K562 (cell line): ENCODE measurements at regions not wholly inside any gene's neighbourhood (a gene's known extent, or its start where the extent isn't known, plus 50 kb on each side); places are given as distances from the start of the nearest gene placed in this dataset.
A peak's percentile ranks its signal among the peaks of the same experiment; 100 is the strongest.

Source experiments
- BDP1 ChIP-seq: IDR thresholded peaks from 3 replicates; pipeline ENCODE4 v1.6.1; 2011; ENCODE audit not compliant: insufficient read length, insufficient read depth
- CHCHD3 ChIP-seq: fragments of 250-450 bp; sonication (Bioruptor Pico); IDR thresholded peaks from 2 replicates; pipeline ENCODE4 v2.1.2; 2022; ENCODE audit warnings: mild to moderate bottlenecking
- CHD1 ChIP-seq: fragments of 200-600 bp; sonication (generic); IDR thresholded peaks from one replicate; pipeline ENCODE4 v1.6.1; 2012; ENCODE audit warnings: mild to moderate bottlenecking, moderate library complexity, low read length, inconsistent platforms
- CTBP1 ChIP-seq: fragments of 450-650 bp; IDR thresholded peaks from 2 replicates; pipeline ENCODE4 v1.6.1; 2016; ENCODE audit warnings: borderline replicate concordance
- MCM5 ChIP-seq: fragments of 450-650 bp; IDR thresholded peaks from 2 replicates; pipeline ENCODE4 v1.6.1; 2016; ENCODE audit warnings: low read depth
- MECOM ChIP-seq: fragments of 250-450 bp; sonication (Bioruptor Pico); IDR thresholded peaks from 2 replicates; pipeline ENCODE4 v1.8.0; 2022; ENCODE audit warnings: inconsistent platforms
- MTA1 ChIP-seq: fragments of 450-650 bp; IDR thresholded peaks from 2 replicates; pipeline ENCODE4 v1.6.1; 2017; ENCODE audit warnings: borderline replicate concordance
- SMARCA5 ChIP-seq: fragments of 450-650 bp; IDR thresholded peaks from 2 replicates; pipeline ENCODE4 v1.6.1; 2016
- TRIM24 ChIP-seq, 2 experiments: fragments of 450-650 bp; IDR thresholded peaks; 2 replicates each; pipeline ENCODE4 v1.6.1; 2016
- TSC22D4 ChIP-seq: fragments of 450-650 bp; IDR thresholded peaks from 2 replicates; pipeline ENCODE4 v1.6.1; 2016; ENCODE audit warnings: missing genetic modification characterization, missing biosample characterization, control low read depth
- ZFP1 ChIP-seq: fragments of 450-650 bp; formaldehyde crosslinking; IDR thresholded peaks from 2 replicates; pipeline ENCODE4 v1.4.0; 2020; ENCODE audit warnings: mild to moderate bottlenecking, mixed read lengths
- ZNF324 ChIP-seq: fragments of 250-450 bp; sonication (Bioruptor Pico); IDR thresholded peaks from 2 replicates; pipeline ENCODE4 v1.4.0; 2020; ENCODE audit warnings: mild to moderate bottlenecking
- ZNF41 ChIP-seq: fragments of 250-450 bp; sonication (Bioruptor Pico); conservative IDR thresholded peaks from 2 replicates; pipeline ENCODE4 v1.4.0; 2020; ENCODE audit warnings: mild to moderate bottlenecking
- TF ChIP-seq, protein P1 (sequence below): sonication (generic); formaldehyde crosslinking; IDR thresholded peaks from 2 replicates; pipeline ENCODE4 v1.8.0; 2022; ENCODE audit warnings: mild to moderate bottlenecking, missing genetic modification reagents
- TF ChIP-seq, protein P2 (sequence below): fragments of 450-650 bp; formaldehyde crosslinking; IDR thresholded peaks from 2 replicates; pipeline ENCODE4 v1.4.0; 2020; ENCODE audit warnings: mild to moderate bottlenecking, moderate library complexity
- TF ChIP-seq, protein P3 (sequence below), 3 experiments: fragments of 200-800 bp in 1 of 3; fragments of 250-450 bp in 1 of 3; fragments of 450-650 bp in 1 of 3; sonication (Bioruptor Pico) in 1 of 3; sonication (Bioruptor generic) in 1 of 3; formaldehyde crosslinking in 1 of 3; IDR thresholded peaks; 2 replicates each; pipeline versions ENCODE4 v1.6.1 to v1.8.0; 2016 to 2022; ENCODE audit warnings: mild to moderate bottlenecking in 2 of 3, missing genetic modification characterization in 2 of 3, missing compliant biosample characterization in 1 of 3, moderate library complexity in 1 of 3
- TF ChIP-seq, protein P4 (sequence below), 3 experiments: IDR thresholded peaks in 2 of 3; conservative IDR thresholded peaks in 1 of 3; 2 replicates each; pipeline ENCODE4 v1.5.1; 2011 to 2012; ENCODE audit warnings: low read length in 3 of 3, mild to moderate bottlenecking in 3 of 3, control low read depth in 2 of 3, improper control_type of control experiment in 1 of 3, inconsistent platforms in 1 of 3, low read depth in 1 of 3, mixed read lengths in 1 of 3, moderate library complexity in 1 of 3; ENCODE audit not compliant: insufficient read depth in 2 of 3
- TF ChIP-seq, protein P5 (sequence below): sonication (generic); formaldehyde crosslinking; IDR thresholded peaks from 2 replicates; pipeline ENCODE4 v1.8.0; 2022; ENCODE audit warnings: mild to moderate bottlenecking, missing genetic modification reagents
- TF ChIP-seq, protein P6 (sequence below): fragments of 250-450 bp; sonication (Bioruptor Pico); IDR thresholded peaks from 2 replicates; pipeline ENCODE4 v1.4.0; 2020; ENCODE audit warnings: mild to moderate bottlenecking, moderate library complexity, borderline replicate concordance

DNA sequence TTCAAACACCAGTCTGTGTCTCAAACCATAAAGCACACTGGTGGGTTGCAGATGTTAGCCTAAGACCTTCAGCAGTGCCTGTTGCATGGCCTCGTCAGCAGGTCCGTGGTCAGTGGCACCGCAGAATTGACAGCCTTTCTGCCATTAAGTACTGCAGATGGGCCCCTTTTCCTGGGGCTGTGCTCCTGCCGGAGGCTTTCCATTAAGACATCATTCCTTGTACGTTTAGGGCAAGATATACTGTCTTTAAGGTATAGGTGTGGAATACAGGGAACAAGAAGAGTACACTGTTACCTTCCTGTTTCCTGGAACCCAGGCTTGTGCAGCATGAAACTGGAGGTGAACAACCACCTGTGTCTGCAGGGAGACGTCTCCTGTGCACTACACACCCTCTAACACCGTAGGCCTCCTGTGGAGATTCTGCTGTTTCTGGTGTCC lies 67.9 kb upstream of the WDR1 start (continued):
- TF ChIP-seq MTA1 (no peak), ZNF324 (CRISPR knock-in tag) (0 out of 2 replicates have a peak, but pooled peaks have one; percentile 34), ZFP1 (0 out of 2 replicates have a peak, but pooled peaks have one; percentile 5), TSC22D4 (tag) (no peak), CHCHD3 (CRISPR knock-in tag) (no peak), BDP1 (no peak), CHD1 (peak; percentile 48), CTBP1 (no peak), SMARCA5 (no peak), ZNF41 (CRISPR knock-in tag) (no peak), MCM5 (no peak), TRIM24 (IDR thresholded peaks at IDR 0.05) (no peak), MECOM (no peak)
- TF ChIP-seq, protein P1, sequence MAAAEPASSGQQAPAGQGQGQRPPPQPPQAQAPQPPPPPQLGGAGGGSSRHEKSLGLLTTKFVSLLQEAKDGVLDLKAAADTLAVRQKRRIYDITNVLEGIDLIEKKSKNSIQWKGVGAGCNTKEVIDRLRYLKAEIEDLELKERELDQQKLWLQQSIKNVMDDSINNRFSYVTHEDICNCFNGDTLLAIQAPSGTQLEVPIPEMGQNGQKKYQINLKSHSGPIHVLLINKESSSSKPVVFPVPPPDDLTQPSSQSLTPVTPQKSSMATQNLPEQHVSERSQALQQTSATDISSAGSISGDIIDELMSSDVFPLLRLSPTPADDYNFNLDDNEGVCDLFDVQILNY (CRISPR knock-in tag), result no peak
- TF ChIP-seq, protein P2, sequence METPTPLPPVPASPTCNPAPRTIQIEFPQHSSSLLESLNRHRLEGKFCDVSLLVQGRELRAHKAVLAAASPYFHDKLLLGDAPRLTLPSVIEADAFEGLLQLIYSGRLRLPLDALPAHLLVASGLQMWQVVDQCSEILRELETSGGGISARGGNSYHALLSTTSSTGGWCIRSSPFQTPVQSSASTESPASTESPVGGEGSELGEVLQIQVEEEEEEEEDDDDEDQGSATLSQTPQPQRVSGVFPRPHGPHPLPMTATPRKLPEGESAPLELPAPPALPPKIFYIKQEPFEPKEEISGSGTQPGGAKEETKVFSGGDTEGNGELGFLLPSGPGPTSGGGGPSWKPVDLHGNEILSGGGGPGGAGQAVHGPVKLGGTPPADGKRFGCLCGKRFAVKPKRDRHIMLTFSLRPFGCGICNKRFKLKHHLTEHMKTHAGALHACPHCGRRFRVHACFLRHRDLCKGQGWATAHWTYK (CRISPR knock-in tag), result peak; percentile 79
- TF ChIP-seq, protein P3, sequence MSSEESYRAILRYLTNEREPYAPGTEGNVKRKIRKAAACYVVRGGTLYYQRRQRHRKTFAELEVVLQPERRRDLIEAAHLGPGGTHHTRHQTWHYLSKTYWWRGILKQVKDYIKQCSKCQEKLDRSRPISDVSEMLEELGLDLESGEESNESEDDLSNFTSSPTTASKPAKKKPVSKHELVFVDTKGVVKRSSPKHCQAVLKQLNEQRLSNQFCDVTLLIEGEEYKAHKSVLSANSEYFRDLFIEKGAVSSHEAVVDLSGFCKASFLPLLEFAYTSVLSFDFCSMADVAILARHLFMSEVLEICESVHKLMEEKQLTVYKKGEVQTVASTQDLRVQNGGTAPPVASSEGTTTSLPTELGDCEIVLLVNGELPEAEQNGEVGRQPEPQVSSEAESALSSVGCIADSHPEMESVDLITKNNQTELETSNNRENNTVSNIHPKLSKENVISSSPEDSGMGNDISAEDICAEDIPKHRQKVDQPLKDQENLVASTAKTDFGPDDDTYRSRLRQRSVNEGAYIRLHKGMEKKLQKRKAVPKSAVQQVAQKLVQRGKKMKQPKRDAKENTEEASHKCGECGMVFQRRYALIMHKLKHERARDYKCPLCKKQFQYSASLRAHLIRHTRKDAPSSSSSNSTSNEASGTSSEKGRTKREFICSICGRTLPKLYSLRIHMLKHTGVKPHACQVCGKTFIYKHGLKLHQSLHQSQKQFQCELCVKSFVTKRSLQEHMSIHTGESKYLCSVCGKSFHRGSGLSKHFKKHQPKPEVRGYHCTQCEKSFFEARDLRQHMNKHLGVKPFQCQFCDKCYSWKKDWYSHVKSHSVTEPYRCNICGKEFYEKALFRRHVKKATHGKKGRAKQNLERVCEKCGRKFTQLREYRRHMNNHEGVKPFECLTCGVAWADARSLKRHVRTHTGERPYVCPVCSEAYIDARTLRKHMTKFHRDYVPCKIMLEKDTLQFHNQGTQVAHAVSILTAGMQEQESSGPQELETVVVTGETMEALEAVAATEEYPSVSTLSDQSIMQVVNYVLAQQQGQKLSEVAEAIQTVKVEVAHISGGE (CRISPR knock-in tag; IDR thresholded peaks at IDR 0.05), result no peak; a peak in 1 of 6 replicates
- TF ChIP-seq, protein P4, sequence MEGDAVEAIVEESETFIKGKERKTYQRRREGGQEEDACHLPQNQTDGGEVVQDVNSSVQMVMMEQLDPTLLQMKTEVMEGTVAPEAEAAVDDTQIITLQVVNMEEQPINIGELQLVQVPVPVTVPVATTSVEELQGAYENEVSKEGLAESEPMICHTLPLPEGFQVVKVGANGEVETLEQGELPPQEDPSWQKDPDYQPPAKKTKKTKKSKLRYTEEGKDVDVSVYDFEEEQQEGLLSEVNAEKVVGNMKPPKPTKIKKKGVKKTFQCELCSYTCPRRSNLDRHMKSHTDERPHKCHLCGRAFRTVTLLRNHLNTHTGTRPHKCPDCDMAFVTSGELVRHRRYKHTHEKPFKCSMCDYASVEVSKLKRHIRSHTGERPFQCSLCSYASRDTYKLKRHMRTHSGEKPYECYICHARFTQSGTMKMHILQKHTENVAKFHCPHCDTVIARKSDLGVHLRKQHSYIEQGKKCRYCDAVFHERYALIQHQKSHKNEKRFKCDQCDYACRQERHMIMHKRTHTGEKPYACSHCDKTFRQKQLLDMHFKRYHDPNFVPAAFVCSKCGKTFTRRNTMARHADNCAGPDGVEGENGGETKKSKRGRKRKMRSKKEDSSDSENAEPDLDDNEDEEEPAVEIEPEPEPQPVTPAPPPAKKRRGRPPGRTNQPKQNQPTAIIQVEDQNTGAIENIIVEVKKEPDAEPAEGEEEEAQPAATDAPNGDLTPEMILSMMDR (IDR thresholded peaks at IDR 0.05 in 2 of 3, conservative IDR thresholded peaks at IDR 0.05 in 1 of 3; ENCODE audit: insufficient read depth in 2 of 3, low read depth in 1 of 3, low read length in 3 of 3), result no peak
- TF ChIP-seq, protein P5, sequence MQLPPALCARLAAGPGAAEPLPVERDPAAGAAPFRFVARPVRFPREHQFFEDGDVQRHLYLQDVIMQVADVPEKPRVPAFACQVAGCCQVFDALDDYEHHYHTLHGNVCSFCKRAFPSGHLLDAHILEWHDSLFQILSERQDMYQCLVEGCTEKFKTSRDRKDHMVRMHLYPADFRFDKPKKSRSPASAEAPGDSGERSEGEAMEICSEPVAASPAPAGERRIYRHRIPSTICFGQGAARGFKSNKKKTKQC (CRISPR knock-in tag), result no peak
- TF ChIP-seq, protein P6, sequence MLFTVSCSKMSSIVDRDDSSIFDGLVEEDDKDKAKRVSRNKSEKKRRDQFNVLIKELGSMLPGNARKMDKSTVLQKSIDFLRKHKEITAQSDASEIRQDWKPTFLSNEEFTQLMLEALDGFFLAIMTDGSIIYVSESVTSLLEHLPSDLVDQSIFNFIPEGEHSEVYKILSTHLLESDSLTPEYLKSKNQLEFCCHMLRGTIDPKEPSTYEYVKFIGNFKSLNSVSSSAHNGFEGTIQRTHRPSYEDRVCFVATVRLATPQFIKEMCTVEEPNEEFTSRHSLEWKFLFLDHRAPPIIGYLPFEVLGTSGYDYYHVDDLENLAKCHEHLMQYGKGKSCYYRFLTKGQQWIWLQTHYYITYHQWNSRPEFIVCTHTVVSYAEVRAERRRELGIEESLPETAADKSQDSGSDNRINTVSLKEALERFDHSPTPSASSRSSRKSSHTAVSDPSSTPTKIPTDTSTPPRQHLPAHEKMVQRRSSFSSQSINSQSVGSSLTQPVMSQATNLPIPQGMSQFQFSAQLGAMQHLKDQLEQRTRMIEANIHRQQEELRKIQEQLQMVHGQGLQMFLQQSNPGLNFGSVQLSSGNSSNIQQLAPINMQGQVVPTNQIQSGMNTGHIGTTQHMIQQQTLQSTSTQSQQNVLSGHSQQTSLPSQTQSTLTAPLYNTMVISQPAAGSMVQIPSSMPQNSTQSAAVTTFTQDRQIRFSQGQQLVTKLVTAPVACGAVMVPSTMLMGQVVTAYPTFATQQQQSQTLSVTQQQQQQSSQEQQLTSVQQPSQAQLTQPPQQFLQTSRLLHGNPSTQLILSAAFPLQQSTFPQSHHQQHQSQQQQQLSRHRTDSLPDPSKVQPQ (CRISPR knock-in tag), result 0 out of 2 replicates have a peak, but pooled peaks have one; percentile 5
